ENCODE measurements at regions not wholly inside any gene's neighbourhood (a gene's known extent, or its start where the extent isn't known, plus 50 kb on each side); places are given as distances from the start of the nearest gene placed in this dataset.

DNA sequence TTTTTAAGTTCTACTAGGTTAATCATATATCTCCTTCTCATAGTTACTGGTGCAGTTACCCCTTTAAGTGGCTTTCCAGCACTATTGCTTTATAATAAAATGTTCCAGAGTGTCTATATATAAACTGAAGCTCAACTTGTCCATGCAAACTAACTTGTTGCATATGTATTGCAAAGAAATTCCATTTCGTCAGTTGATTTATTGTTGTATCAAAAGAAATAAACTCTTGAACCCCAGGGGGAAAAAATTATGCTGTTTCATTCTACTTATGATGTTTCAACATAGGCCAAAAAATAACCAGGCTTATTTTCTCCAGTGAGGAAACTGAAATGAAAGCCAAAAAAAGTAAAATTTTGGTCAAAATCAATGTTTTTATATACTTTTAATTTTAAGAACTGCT lies 491.9 kb downstream of the NR4A2 start:
- 57 to 67% (median 64%) methylated on average over 1 of the region's 1 CpG for WGBS, 4 donors
- no peak for TF ChIP-seq POLR2A (IDR thresholded peaks at IDR 0.05)
- TF ChIP-seq, protein P1, sequence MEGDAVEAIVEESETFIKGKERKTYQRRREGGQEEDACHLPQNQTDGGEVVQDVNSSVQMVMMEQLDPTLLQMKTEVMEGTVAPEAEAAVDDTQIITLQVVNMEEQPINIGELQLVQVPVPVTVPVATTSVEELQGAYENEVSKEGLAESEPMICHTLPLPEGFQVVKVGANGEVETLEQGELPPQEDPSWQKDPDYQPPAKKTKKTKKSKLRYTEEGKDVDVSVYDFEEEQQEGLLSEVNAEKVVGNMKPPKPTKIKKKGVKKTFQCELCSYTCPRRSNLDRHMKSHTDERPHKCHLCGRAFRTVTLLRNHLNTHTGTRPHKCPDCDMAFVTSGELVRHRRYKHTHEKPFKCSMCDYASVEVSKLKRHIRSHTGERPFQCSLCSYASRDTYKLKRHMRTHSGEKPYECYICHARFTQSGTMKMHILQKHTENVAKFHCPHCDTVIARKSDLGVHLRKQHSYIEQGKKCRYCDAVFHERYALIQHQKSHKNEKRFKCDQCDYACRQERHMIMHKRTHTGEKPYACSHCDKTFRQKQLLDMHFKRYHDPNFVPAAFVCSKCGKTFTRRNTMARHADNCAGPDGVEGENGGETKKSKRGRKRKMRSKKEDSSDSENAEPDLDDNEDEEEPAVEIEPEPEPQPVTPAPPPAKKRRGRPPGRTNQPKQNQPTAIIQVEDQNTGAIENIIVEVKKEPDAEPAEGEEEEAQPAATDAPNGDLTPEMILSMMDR (IDR thresholded peaks at IDR 0.05) = no peak
- ATAC-seq = no peak
- Histone ChIP-seq H3K27ac (no peak overlapping the region), H3K4me3 (no peak overlapping the region), H3K27me3 (no peaks in the 10 kb centered on the region), H3K36me3 (no peaks in the 10 kb centered on the region), H3K4me1 (no peaks in the 10 kb centered on the region), H3K9me3 (no peaks in the 10 kb centered on the region)
- intact Hi-C loops (cut with DNase I) = no loop called here
- DNase-seq = no peak

DNA sequence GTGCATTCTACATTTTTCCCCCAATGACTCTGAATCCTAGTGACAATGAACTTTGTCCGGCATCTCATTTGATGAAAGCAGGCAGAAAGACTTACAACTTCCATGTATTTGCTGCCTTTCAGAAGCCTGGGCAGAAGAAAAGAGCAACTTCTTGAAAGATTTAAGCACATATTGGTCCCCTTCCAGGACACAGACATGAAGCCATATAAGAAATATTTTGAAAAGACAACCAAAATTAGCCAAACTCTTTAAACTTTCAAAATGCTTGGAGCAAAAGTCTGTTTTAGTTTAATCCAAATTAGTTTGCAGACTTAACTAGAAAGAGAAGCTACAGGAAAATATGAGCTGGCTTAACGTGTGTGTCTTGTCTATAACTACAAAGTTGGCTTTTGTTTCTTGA lies 492.5 kb downstream of the NR4A2 start:
- ATAC-seq = no peak
- DNase-seq = no peak
- H3K27me3 ChIP-seq = no peaks in the 10 kb centered on the region
- no peak overlapping the region for H3K27ac ChIP-seq
- no peaks in the 10 kb centered on the region for H3K36me3 ChIP-seq
- TF ChIP-seq, protein P1 (IDR thresholded peaks at IDR 0.05) = no peak
- TF ChIP-seq POLR2A (IDR thresholded peaks at IDR 0.05) = no peak
- intact Hi-C loops (cut with DNase I) = no loop called here
- 65 to 81% (median 75%) methylated on average over 2 of the region's 2 CpGs for WGBS, 4 donors
- no peak overlapping the region for H3K4me3 ChIP-seq
- H3K4me1 ChIP-seq = no peaks in the 10 kb centered on the region
- no peaks in the 10 kb centered on the region for H3K9me3 ChIP-seq

DNA sequence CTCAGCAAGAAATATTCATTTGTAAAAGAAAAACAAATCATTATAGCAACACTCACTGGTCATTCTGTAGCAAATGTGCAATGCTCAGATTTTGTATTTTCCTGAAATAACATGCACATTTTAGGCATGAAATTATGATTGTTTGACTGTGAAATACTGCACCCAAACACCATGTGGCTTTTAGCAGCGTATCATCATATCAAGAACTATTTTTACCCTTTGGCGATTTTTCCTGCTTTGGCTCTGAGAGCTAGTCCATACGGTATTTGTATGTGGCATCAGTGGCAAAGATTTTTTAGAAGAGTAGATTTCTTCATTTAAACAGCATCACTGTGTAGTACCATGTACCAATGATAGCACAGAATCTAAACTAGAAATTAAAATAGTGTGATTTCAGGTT lies 493.1 kb downstream of the NR4A2 start:
- no peak overlapping the region for H3K27ac ChIP-seq
- no peaks in the 10 kb centered on the region for H3K4me1 ChIP-seq
- H3K4me3 ChIP-seq = no peak overlapping the region
- 41 to 69% (median 58%) methylated on average over 3 of the region's 3 CpGs for WGBS, 4 donors
- TF ChIP-seq, protein P1 (IDR thresholded peaks at IDR 0.05) = no peak
- TF ChIP-seq POLR2A (IDR thresholded peaks at IDR 0.05) = no peak
- no peaks in the 10 kb centered on the region for H3K9me3 ChIP-seq
- DNase-seq (no peak), ATAC-seq (no peak)
- H3K36me3 ChIP-seq = no peaks in the 10 kb centered on the region
- H3K27me3 ChIP-seq = no peaks in the 10 kb centered on the region
- intact Hi-C loops (cut with DNase I) = no loop called here

DNA sequence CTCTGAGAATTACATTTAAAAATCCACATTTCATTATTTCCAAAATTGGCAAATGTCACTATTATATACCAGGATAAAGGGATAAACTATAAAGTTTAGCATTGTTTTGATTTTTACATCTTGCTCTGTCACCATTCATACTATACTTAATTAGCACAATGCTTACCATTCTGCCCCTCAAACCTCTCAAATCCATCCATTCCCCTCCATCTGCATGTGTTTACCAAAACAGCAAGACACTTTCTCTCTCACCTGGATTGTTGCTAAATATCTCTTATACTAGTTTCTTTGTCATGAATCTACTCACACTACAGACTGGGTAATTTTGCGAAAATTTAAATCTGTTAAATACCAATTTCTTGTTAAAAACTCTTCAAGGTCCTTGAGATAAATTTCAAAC lies 496.1 kb downstream of the NR4A2 start:
- intact Hi-C loops (cut with DNase I) = no loop called here
- Histone ChIP-seq H3K27ac (no peak overlapping the region), H3K9me3 (no peaks in the 10 kb centered on the region), H3K4me1 (no peaks in the 10 kb centered on the region), H3K27me3 (no peaks in the 10 kb centered on the region), H3K4me3 (no peak overlapping the region), H3K36me3 (no peaks in the 10 kb centered on the region)
- no peak for TF ChIP-seq POLR2A (IDR thresholded peaks at IDR 0.05)
- TF ChIP-seq, protein P1 (IDR thresholded peaks at IDR 0.05) = no peak
- no peak for ATAC-seq
- 72 to 92% (median 77%) methylated on average over 1 of the region's 1 CpG for WGBS, 4 donors
- DNase-seq = no peak

All from heart left ventricle (tissue), 16 donors.